HEK293 (cell line): ENCODE measurements at regions not wholly inside any gene's neighbourhood (a gene's known extent, or its start where the extent isn't known, plus 50 kb on each side); places are given as distances from the start of the nearest gene placed in this dataset.

Experiments
- CTCF ChIA-PET: fragments of 350-600 bp; formaldehyde crosslinking; extraction: SDS; loops from one replicate; lab custom pipeline; 2021; ENCODE audit warnings: antibody characterized with exemption; lab: Yijun Ruan, JAX
- POLR2A ChIA-PET: fragments of 300-600 bp; formaldehyde crosslinking; extraction: SDS; loops from one replicate; lab custom pipeline; 2020; ENCODE audit warnings: antibody characterized with exemption, inconsistent platforms; lab: Yijun Ruan, JAX
- H3K27ac ChIP-seq: fragments of 200-500 bp; sonication (Bioruptor generic); 2 replicates; pipeline ENCODE4 v1.5.1; 2014; ENCODE audit warnings: low read depth, low read length, control low read depth, inconsistent platforms; ENCODE audit errors: extremely low read depth
- H3K36me3 ChIP-seq, 2 experiments: fragments of 200-500 bp in 1 of 2; sonication (Bioruptor generic) in 1 of 2; 1 replicate in 1 of 2; 2 replicates in 1 of 2; pipeline ENCODE4 v1.5.1; 2014 to 2017; ENCODE audit warnings: inconsistent platforms in 2 of 2, low read length in 2 of 2; ENCODE audit not compliant: control insufficient read depth in 2 of 2, insufficient read depth in 1 of 2
- H3K4me1 ChIP-seq: fragments of 200-500 bp; sonication (Bioruptor generic); 2 replicates; pipeline ENCODE4 v1.5.1; 2014; ENCODE audit warnings: mild to moderate bottlenecking, low read length, inconsistent platforms; ENCODE audit not compliant: control insufficient read depth, insufficient read depth
- H3K4me3 ChIP-seq: 2 replicates; pipeline ENCODE4 v1.5.1; 2011; ENCODE audit warnings: low read depth, mild to moderate bottlenecking, control low read depth, low read length, moderate library complexity
- H3K9me3 ChIP-seq: fragments of 200-500 bp; sonication (Bioruptor generic); 2 replicates; pipeline ENCODE4 v1.5.1; 2014; ENCODE audit warnings: low read depth, low read length, inconsistent platforms; ENCODE audit not compliant: control insufficient read depth, insufficient read depth
- BCL6B ChIP-seq: fragments of 450-650 bp; formaldehyde crosslinking; IDR thresholded peaks from 2 replicates; pipeline ENCODE4 v1.5.1; 2017; ENCODE audit warnings: missing biosample characterization, missing genetic modification characterization
- EGR2 ChIP-seq: fragments of 450-650 bp; formaldehyde crosslinking; IDR thresholded peaks from 2 replicates; pipeline ENCODE4 v1.5.1; 2016; ENCODE audit warnings: low read depth, missing biosample characterization, missing genetic modification characterization
- ELK4 ChIP-seq: IDR thresholded peaks from 2 replicates; pipeline ENCODE4 v1.6.1; 2011; ENCODE audit warnings: mild to moderate bottlenecking, low read depth, low read length, borderline replicate concordance
- GLI2 ChIP-seq: fragments of 450-650 bp; formaldehyde crosslinking; IDR thresholded peaks from 2 replicates; pipeline ENCODE4; 2017; ENCODE audit warnings: missing biosample characterization, missing genetic modification characterization, low read depth, borderline replicate concordance
- HOXD13 ChIP-seq: sonication (generic); formaldehyde crosslinking; IDR thresholded peaks from 2 replicates; pipeline ENCODE4 v1.8.0; 2022; ENCODE audit warnings: missing genetic modification reagents, borderline replicate concordance
- KLF10 ChIP-seq: fragments of 450-650 bp; IDR thresholded peaks from 2 replicates; pipeline ENCODE4 v1.5.1; 2018; ENCODE audit warnings: missing biosample characterization, mild to moderate bottlenecking, missing genetic modification characterization
- REPIN1 ChIP-seq: fragments of 450-650 bp; formaldehyde crosslinking; IDR thresholded peaks from 2 replicates; pipeline ENCODE4 v1.5.1; 2017; ENCODE audit warnings: missing biosample characterization, missing genetic modification characterization, low read depth
- REST ChIP-seq: fragments of 450-650 bp; formaldehyde crosslinking; IDR thresholded peaks from 2 replicates; pipeline ENCODE4 v1.5.1; 2016; ENCODE audit warnings: missing biosample characterization, missing genetic modification characterization
- SCRT2 ChIP-seq: fragments of 450-650 bp; formaldehyde crosslinking; IDR thresholded peaks from 2 replicates; pipeline ENCODE4 v1.5.1; 2016; ENCODE audit warnings: missing biosample characterization, missing genetic modification characterization
- WT1 ChIP-seq: fragments of 450-650 bp; formaldehyde crosslinking; IDR thresholded peaks from 2 replicates; pipeline ENCODE4 v1.5.1; 2016; ENCODE audit warnings: missing biosample characterization, missing genetic modification characterization
- ZBTB1 ChIP-seq: fragments of 450-650 bp; formaldehyde crosslinking; IDR thresholded peaks from 2 replicates; pipeline ENCODE4 v1.5.1; 2016; ENCODE audit warnings: missing biosample characterization, missing genetic modification characterization
- ZBTB48 ChIP-seq: fragments of 450-650 bp; formaldehyde crosslinking; IDR thresholded peaks from 2 replicates; pipeline ENCODE4 v1.5.1; 2016; ENCODE audit warnings: missing biosample characterization, missing genetic modification characterization
- ZBTB7A ChIP-seq: fragments of 450-650 bp; formaldehyde crosslinking; IDR thresholded peaks from 2 replicates; pipeline ENCODE4 v1.5.1; 2016; ENCODE audit warnings: low read depth, missing biosample characterization, missing genetic modification characterization
- ZNF114 ChIP-seq: fragments of 450-650 bp; formaldehyde crosslinking; IDR thresholded peaks from 2 replicates; pipeline ENCODE4 v1.5.0; 2017; ENCODE audit warnings: missing biosample characterization, missing genetic modification characterization
- ZNF157 ChIP-seq: fragments of 450-650 bp; formaldehyde crosslinking; IDR thresholded peaks from 2 replicates; pipeline ENCODE4 v1.5.1; 2016; ENCODE audit warnings: missing biosample characterization, missing genetic modification characterization
- ZNF16 ChIP-seq: fragments of 450-650 bp; formaldehyde crosslinking; IDR thresholded peaks from 2 replicates; pipeline ENCODE4 v1.5.1; 2016; ENCODE audit warnings: low read depth, missing biosample characterization, missing genetic modification characterization
- ZNF174 ChIP-seq: fragments of 450-650 bp; formaldehyde crosslinking; IDR thresholded peaks from 2 replicates; pipeline ENCODE4 v1.5.0; 2017; ENCODE audit warnings: missing biosample characterization, mild to moderate bottlenecking, missing genetic modification characterization
- ZNF19 ChIP-seq: fragments of 450-650 bp; formaldehyde crosslinking; IDR thresholded peaks from 2 replicates; pipeline ENCODE4; 2016; ENCODE audit warnings: missing biosample characterization, missing genetic modification characterization, low read depth
- ZNF223 ChIP-seq: fragments of 450-650 bp; formaldehyde crosslinking; IDR thresholded peaks from 2 replicates; pipeline ENCODE4 v1.5.1; 2016; ENCODE audit warnings: missing biosample characterization, missing genetic modification characterization
- ZNF24 ChIP-seq: fragments of 450-650 bp; formaldehyde crosslinking; IDR thresholded peaks from 2 replicates; pipeline ENCODE4 v1.5.1; 2016; ENCODE audit warnings: missing biosample characterization, missing genetic modification characterization
- ZNF248 ChIP-seq: fragments of 450-650 bp; formaldehyde crosslinking; IDR thresholded peaks from 2 replicates; pipeline ENCODE4 v1.5.1; 2017; ENCODE audit warnings: missing biosample characterization, missing genetic modification characterization
- ZNF394 ChIP-seq: fragments of 450-650 bp; formaldehyde crosslinking; IDR thresholded peaks from 2 replicates; pipeline ENCODE4 v1.5.1; 2016; ENCODE audit warnings: missing biosample characterization, missing genetic modification characterization, mild to moderate bottlenecking, moderate library complexity, borderline replicate concordance
- ZNF488 ChIP-seq: fragments of 450-650 bp; formaldehyde crosslinking; IDR thresholded peaks from 2 replicates; pipeline ENCODE4 v1.5.1; 2016; ENCODE audit warnings: missing biosample characterization, missing genetic modification characterization
- ZNF501 ChIP-seq: fragments of 450-650 bp; formaldehyde crosslinking; IDR thresholded peaks from 2 replicates; pipeline ENCODE4 v1.5.1; 2016; ENCODE audit warnings: missing biosample characterization, missing genetic modification characterization
- ZNF596 ChIP-seq: fragments of 450-650 bp; IDR thresholded peaks from 2 replicates; pipeline ENCODE4 v1.5.0; 2018; ENCODE audit warnings: missing biosample characterization, mild to moderate bottlenecking, missing genetic modification characterization, moderate library complexity
- ZNF600 ChIP-seq: fragments of 450-650 bp; formaldehyde crosslinking; IDR thresholded peaks from 2 replicates; pipeline ENCODE4 v1.5.1; 2016; ENCODE audit warnings: missing biosample characterization, missing genetic modification characterization
- ZNF621 ChIP-seq: fragments of 450-650 bp; formaldehyde crosslinking; IDR thresholded peaks from 2 replicates; pipeline ENCODE4 v1.5.1; 2017; ENCODE audit warnings: missing biosample characterization, missing genetic modification characterization
- ZNF707 ChIP-seq: fragments of 450-650 bp; formaldehyde crosslinking; IDR thresholded peaks from 2 replicates; pipeline ENCODE4 v1.5.1; 2016; ENCODE audit warnings: missing biosample characterization, missing genetic modification characterization
- ZNF792 ChIP-seq: fragments of 450-650 bp; formaldehyde crosslinking; IDR thresholded peaks from 2 replicates; pipeline ENCODE4 v1.5.1; 2016; ENCODE audit warnings: missing biosample characterization, missing genetic modification characterization
- ZSCAN16 ChIP-seq: fragments of 450-650 bp; formaldehyde crosslinking; IDR thresholded peaks from 2 replicates; pipeline ENCODE4 v1.5.1; 2016; ENCODE audit warnings: missing biosample characterization, missing genetic modification characterization
- ZSCAN23 ChIP-seq: fragments of 450-650 bp; formaldehyde crosslinking; IDR thresholded peaks from 2 replicates; pipeline ENCODE4 v1.5.1; 2016; ENCODE audit warnings: missing biosample characterization, missing genetic modification characterization

GRCh38 chr12:25810683-25811082 lies 147.8 kb upstream of the RASSF8 start (continued):
- TF ChIP-seq WT1 (tag by site-specific recombination) (no peak), BCL6B (tag by site-specific recombination) (no peak)

GRCh38 chr12:25811656-25812126 lies 146.8 kb upstream of the RASSF8 start:
- no peaks in the 10 kb centered on the region for H3K9me3 ChIP-seq
- H3K36me3 ChIP-seq, result no peaks in the 10 kb centered on the region
- H3K27ac ChIP-seq, result peak overlapping the region; percentile 47; the same call in 1 of the 2 replicates
- ChIA-PET POLR2A (no interaction called here), CTCF (interaction anchor here (0.6 to 0.9 kb wide), 3 partner anchors 151 to 861 kb away, joined by 3 to 4 read pairs (median 3); no protein-coding TSS in a partner anchor)
- H3K4me1 ChIP-seq, result peaks cover 15% of the 10 kb centered on the region
- H3K4me3 ChIP-seq, result no peak overlapping the region
- no peak for TF ChIP-seq ZNF24 (tag by site-specific recombination)
- TF ChIP-seq ZSCAN23 (tag by site-specific recombination), result no peak
- TF ChIP-seq ZNF600 (tag by site-specific recombination), result peak; percentile 22; the same call in 1 of the 2 replicates
- no peak for TF ChIP-seq ZNF792 (tag by site-specific recombination)
- no peak for TF ChIP-seq SCRT2
- TF ChIP-seq ZNF174 (tag by site-specific recombination), result no peak
- no peak for TF ChIP-seq HOXD13 (CRISPR knock-in tag)
- no peak for TF ChIP-seq ZNF157 (tag by site-specific recombination)
- no peak for TF ChIP-seq ZNF394
- TF ChIP-seq ZSCAN16 (tag by site-specific recombination), result no peak
- no peak for TF ChIP-seq ZNF223 (tag by site-specific recombination)
- TF ChIP-seq ZNF16, result no peak
- TF ChIP-seq ELK4, result no peak
- TF ChIP-seq ZNF501 (tag by site-specific recombination), result no peak; the same call in 1 of the 2 replicates
- TF ChIP-seq ZNF488 (tag by site-specific recombination), result no peak
- TF ChIP-seq REST (tag by site-specific recombination), result no peak
- no peak for TF ChIP-seq REPIN1 (tag by site-specific recombination)
- no peak for TF ChIP-seq ZNF596 (tag by site-specific recombination)
- no peak for TF ChIP-seq ZBTB7A (tag by site-specific recombination)
- TF ChIP-seq ZBTB48 (tag by site-specific recombination), result no peak
- no peak for TF ChIP-seq ZNF248
- no peak for TF ChIP-seq ZNF707
- no peak for TF ChIP-seq GLI2 (tag by site-specific recombination)
- TF ChIP-seq ZNF114, result no peak
- TF ChIP-seq ZNF19, result no peak
- TF ChIP-seq ZBTB1 (tag by site-specific recombination), result peak; percentile 8; the same call in 1 of the 2 replicates
- TF ChIP-seq KLF10, result no peak
- TF ChIP-seq EGR2 (tag by site-specific recombination), result no peak
- TF ChIP-seq ZNF621 (tag by site-specific recombination), result no peak
